ENCODE measurements at regions not wholly inside any gene's neighbourhood (a gene's known extent, or its start where the extent isn't known, plus 50 kb on each side); places are given as distances from the start of the nearest gene placed in this dataset.

- H3K27me3 Mint-ChIP-seq (ENCODE audit: insufficient read depth, unreplicated experiment): peaks cover 2% of the 10 kb centered on the region
- CTCF ChIA-PET: no interaction called here
- intact Hi-C loops (cut with micrococcal nuclease; ENCODE audit: unreplicated experiment): no loop called here
- H3K9me3 Mint-ChIP-seq (ENCODE audit: unreplicated experiment): no peaks in the 10 kb centered on the region
- H3K4me3 Mint-ChIP-seq (ENCODE audit: unreplicated experiment): no peak overlapping the region
- H3K4me1 Mint-ChIP-seq (ENCODE audit: low read depth, unreplicated experiment): no peaks in the 10 kb centered on the region
- Histone ChIP-seq H3K4me1 (no peaks in the 10 kb centered on the region), H3K9me3 (no peaks in the 10 kb centered on the region), H3K27me3 (replicated peaks; ENCODE audit: control insufficient read depth, insufficient read depth, low read length) (no peaks in the 10 kb centered on the region), H3K4me3 (ENCODE audit: low read depth, low read length) (no peak overlapping the region), H3K36me3 (ENCODE audit: control insufficient read depth, insufficient read depth, low read length) (no peaks in the 10 kb centered on the region)
- no TSS peak for BruUV-seq (replicated peaks)
- POLR2A ChIA-PET: no interaction called here
- no peak overlapping the region for H3K27ac Mint-ChIP-seq (ENCODE audit: unreplicated experiment)
- H3K36me3 Mint-ChIP-seq (ENCODE audit: insufficient read depth, unreplicated experiment): no peaks in the 10 kb centered on the region
- TF ChIP-seq CTCF (IDR thresholded peaks at IDR 0.05; ENCODE audit: insufficient read depth in 1 of 2, low read depth in 1 of 2, low read length in 1 of 2, severe bottlenecking in 1 of 2, unreplicated experiment in 1 of 2): no peak
- no peak for DNase-seq
Measured at GRCh38 chr15:97057503-97057902, 727.0 kb downstream of the NR2F2 start.

GRCh38 chr15:97059281-97059680 lies 728.8 kb downstream of the NR2F2 start:
- H3K27me3 ChIP-seq (replicated peaks; ENCODE audit: control insufficient read depth, insufficient read depth, low read length): no peaks in the 10 kb centered on the region
- Mint-ChIP-seq H3K4me3 (ENCODE audit: unreplicated experiment) (no peak overlapping the region), H3K4me1 (ENCODE audit: low read depth, unreplicated experiment) (no peaks in the 10 kb centered on the region), H3K36me3 (ENCODE audit: insufficient read depth, unreplicated experiment) (no peaks in the 10 kb centered on the region), H3K27ac (ENCODE audit: unreplicated experiment) (no peak overlapping the region), H3K27me3 (ENCODE audit: insufficient read depth, unreplicated experiment) (peaks cover 5% of the 10 kb centered on the region), H3K9me3 (ENCODE audit: unreplicated experiment) (no peaks in the 10 kb centered on the region)
- H3K9me3 ChIP-seq: no peaks in the 10 kb centered on the region
- ChIA-PET CTCF (no interaction called here), POLR2A (no interaction called here)
- no peak overlapping the region for H3K4me3 ChIP-seq (ENCODE audit: low read depth, low read length)
- BruUV-seq (replicated peaks): no TSS peak
- H3K36me3 ChIP-seq (ENCODE audit: control insufficient read depth, insufficient read depth, low read length): no peaks in the 10 kb centered on the region
- H3K4me1 ChIP-seq: no peaks in the 10 kb centered on the region
- DNase-seq: no peak
- no peak for TF ChIP-seq CTCF (IDR thresholded peaks at IDR 0.05; ENCODE audit: insufficient read depth in 1 of 2, low read depth in 1 of 2, low read length in 1 of 2, severe bottlenecking in 1 of 2, unreplicated experiment in 1 of 2)
- intact Hi-C loops (cut with micrococcal nuclease; ENCODE audit: unreplicated experiment): no loop called here

- intact Hi-C loops (cut with micrococcal nuclease; ENCODE audit: unreplicated experiment): no loop called here
- Mint-ChIP-seq H3K4me3 (ENCODE audit: unreplicated experiment) (no peak overlapping the region), H3K9me3 (ENCODE audit: unreplicated experiment) (no peaks in the 10 kb centered on the region), H3K4me1 (ENCODE audit: low read depth, unreplicated experiment) (no peaks in the 10 kb centered on the region), H3K36me3 (ENCODE audit: insufficient read depth, unreplicated experiment) (no peaks in the 10 kb centered on the region), H3K27ac (ENCODE audit: unreplicated experiment) (no peak overlapping the region), H3K27me3 (ENCODE audit: insufficient read depth, unreplicated experiment) (peaks cover 7% of the 10 kb centered on the region)
- POLR2A ChIA-PET: no interaction called here
- BruUV-seq (replicated peaks): no TSS peak
- no peak for TF ChIP-seq CTCF (IDR thresholded peaks at IDR 0.05; ENCODE audit: insufficient read depth in 1 of 2, low read depth in 1 of 2, low read length in 1 of 2, severe bottlenecking in 1 of 2, unreplicated experiment in 1 of 2)
- no peak for DNase-seq
- H3K36me3 ChIP-seq (ENCODE audit: control insufficient read depth, insufficient read depth, low read length): no peaks in the 10 kb centered on the region
- CTCF ChIA-PET: no interaction called here
- no peaks in the 10 kb centered on the region for H3K9me3 ChIP-seq
- no peaks in the 10 kb centered on the region for H3K4me1 ChIP-seq
- H3K4me3 ChIP-seq (ENCODE audit: low read depth, low read length): no peak overlapping the region
- H3K27me3 ChIP-seq (replicated peaks; ENCODE audit: control insufficient read depth, insufficient read depth, low read length): no peaks in the 10 kb centered on the region
Measured at GRCh38 chr15:97061392-97061791, 730.9 kb downstream of the NR2F2 start.
